ENCODE measurements at regions not wholly inside any gene's neighbourhood (a gene's known extent, or its start where the extent isn't known, plus 50 kb on each side); places are given as distances from the start of the nearest gene placed in this dataset.

DNA sequence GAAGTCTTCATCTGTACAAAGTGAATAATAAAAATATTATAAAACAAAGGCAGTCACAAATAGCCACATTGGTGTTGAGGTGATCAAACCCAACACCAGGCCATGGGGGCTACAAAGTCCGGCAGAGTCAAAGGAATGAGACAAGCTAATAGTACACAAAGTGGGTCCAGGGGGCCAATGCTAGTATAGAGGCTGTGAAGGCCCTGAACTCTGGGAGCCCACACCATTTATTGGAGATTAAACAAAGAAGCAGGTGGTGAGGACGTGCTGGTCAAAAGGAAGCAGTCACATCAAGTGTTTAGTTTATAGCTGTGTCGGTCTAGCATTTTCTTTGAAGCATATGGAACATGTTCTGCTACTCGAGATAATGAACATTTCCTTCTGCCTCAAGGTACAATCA lies 58.6 kb upstream of the CCT8L2 start:
- TF ChIP-seq MYNN (tag by site-specific recombination; IDR thresholded peaks at IDR 0.05; ENCODE audit: borderline replicate concordance) (no peak), ZNF707 (tag by site-specific recombination; IDR thresholded peaks at IDR 0.05) (no peak), ZNF792 (tag by site-specific recombination; IDR thresholded peaks at IDR 0.05) (no peak), REPIN1 (tag by site-specific recombination; IDR thresholded peaks at IDR 0.05; ENCODE audit: low read depth) (no peak), YY1 (tag by site-specific recombination; IDR thresholded peaks at IDR 0.05) (no peak), ZNF391 (tag by site-specific recombination; IDR thresholded peaks at IDR 0.05; ENCODE audit: borderline replicate concordance, low read depth) (no peak)
- TF ChIP-seq, protein P1, sequence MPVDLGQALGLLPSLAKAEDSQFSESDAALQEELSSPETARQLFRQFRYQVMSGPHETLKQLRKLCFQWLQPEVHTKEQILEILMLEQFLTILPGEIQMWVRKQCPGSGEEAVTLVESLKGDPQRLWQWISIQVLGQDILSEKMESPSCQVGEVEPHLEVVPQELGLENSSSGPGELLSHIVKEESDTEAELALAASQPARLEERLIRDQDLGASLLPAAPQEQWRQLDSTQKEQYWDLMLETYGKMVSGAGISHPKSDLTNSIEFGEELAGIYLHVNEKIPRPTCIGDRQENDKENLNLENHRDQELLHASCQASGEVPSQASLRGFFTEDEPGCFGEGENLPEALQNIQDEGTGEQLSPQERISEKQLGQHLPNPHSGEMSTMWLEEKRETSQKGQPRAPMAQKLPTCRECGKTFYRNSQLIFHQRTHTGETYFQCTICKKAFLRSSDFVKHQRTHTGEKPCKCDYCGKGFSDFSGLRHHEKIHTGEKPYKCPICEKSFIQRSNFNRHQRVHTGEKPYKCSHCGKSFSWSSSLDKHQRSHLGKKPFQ (tag by site-specific recombination; IDR thresholded peaks at IDR 0.05): no peak
- TF ChIP-seq, protein P2, sequence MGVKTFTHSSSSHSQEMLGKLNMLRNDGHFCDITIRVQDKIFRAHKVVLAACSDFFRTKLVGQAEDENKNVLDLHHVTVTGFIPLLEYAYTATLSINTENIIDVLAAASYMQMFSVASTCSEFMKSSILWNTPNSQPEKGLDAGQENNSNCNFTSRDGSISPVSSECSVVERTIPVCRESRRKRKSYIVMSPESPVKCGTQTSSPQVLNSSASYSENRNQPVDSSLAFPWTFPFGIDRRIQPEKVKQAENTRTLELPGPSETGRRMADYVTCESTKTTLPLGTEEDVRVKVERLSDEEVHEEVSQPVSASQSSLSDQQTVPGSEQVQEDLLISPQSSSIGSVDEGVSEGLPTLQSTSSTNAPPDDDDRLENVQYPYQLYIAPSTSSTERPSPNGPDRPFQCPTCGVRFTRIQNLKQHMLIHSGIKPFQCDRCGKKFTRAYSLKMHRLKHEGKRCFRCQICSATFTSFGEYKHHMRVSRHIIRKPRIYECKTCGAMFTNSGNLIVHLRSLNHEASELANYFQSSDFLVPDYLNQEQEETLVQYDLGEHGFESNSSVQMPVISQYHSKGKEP (tag by site-specific recombination; IDR thresholded peaks at IDR 0.05): no peak
- TF ChIP-seq, protein P3, sequence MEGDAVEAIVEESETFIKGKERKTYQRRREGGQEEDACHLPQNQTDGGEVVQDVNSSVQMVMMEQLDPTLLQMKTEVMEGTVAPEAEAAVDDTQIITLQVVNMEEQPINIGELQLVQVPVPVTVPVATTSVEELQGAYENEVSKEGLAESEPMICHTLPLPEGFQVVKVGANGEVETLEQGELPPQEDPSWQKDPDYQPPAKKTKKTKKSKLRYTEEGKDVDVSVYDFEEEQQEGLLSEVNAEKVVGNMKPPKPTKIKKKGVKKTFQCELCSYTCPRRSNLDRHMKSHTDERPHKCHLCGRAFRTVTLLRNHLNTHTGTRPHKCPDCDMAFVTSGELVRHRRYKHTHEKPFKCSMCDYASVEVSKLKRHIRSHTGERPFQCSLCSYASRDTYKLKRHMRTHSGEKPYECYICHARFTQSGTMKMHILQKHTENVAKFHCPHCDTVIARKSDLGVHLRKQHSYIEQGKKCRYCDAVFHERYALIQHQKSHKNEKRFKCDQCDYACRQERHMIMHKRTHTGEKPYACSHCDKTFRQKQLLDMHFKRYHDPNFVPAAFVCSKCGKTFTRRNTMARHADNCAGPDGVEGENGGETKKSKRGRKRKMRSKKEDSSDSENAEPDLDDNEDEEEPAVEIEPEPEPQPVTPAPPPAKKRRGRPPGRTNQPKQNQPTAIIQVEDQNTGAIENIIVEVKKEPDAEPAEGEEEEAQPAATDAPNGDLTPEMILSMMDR (tag by site-specific recombination; IDR thresholded peaks at IDR 0.05): no peak
- TF ChIP-seq, protein P4, sequence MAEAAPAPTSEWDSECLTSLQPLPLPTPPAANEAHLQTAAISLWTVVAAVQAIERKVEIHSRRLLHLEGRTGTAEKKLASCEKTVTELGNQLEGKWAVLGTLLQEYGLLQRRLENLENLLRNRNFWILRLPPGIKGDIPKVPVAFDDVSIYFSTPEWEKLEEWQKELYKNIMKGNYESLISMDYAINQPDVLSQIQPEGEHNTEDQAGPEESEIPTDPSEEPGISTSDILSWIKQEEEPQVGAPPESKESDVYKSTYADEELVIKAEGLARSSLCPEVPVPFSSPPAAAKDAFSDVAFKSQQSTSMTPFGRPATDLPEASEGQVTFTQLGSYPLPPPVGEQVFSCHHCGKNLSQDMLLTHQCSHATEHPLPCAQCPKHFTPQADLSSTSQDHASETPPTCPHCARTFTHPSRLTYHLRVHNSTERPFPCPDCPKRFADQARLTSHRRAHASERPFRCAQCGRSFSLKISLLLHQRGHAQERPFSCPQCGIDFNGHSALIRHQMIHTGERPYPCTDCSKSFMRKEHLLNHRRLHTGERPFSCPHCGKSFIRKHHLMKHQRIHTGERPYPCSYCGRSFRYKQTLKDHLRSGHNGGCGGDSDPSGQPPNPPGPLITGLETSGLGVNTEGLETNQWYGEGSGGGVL (tag by site-specific recombination; IDR thresholded peaks at IDR 0.05): no peak

Measured in HEK293 (cell line).